Left renal pelvis (tissue), 4 donors: ENCODE measurements at regions not wholly inside any gene's neighbourhood (a gene's known extent, or its start where the extent isn't known, plus 50 kb on each side); places are given as distances from the start of the nearest gene placed in this dataset.
"Not testable (repeated sequence)": the region's sequence is repeated elsewhere in the genome, so short reads cannot be mapped to it uniquely, and the experiment has no call there.

ENCODE experiments used
- DNase-seq, 4 donors: peaks; one replicate each; pipeline ENCODE4 v3.0.0-alpha.2; 2013; ENCODE audit warnings: low read depth in 4 of 4, low spot score in 3 of 4

DNA sequence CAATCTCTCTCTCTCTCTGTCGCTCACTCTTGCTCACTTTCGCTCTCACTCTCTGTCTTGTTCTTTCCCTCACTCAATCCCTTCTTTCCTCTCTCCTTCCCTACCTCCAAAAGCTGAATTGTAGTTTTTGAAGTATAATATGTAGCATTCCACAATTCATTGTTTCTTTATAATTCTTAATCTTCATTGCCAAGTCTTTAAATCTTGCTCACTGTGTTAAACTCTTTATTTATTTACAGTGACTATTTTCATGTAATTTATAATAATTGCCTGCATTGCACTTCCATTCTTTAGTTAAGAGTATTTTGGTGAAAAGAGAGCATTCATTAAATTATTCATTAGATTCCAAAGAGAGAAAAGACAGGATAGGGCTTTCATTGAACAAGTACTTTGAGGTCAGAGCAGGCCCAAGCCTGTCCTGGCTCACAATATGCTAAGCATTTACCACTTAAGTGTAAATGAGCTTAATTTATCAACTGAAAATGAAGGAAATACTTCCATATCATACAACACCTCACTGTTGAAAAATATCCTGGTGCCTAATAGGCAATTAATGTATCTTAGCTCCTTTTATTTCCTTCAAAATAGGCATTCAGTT, 257.4 kb upstream of the SLITRK1 start:
- DNase-seq: no peak

DNA sequence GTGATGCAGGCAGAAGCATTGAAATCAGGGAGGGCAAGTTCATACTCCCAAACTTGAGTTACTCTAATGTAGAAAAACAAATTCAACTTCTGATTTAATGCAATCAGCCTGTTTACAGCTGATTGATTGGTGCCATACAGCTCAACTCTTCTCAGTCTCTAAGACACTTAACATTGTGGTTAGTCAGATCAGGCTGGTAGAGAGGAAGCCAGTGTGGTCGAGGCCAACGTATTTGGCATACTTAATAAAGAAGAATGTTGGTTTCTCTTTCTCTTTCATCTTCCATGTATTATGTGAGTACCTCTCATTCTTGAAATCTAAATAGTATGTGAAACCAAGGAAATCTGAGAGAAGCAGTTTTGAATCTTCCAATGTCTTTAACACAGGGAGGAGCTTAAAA, 255.0 kb upstream of the SLITRK1 start:
- no peak for DNase-seq

DNA sequence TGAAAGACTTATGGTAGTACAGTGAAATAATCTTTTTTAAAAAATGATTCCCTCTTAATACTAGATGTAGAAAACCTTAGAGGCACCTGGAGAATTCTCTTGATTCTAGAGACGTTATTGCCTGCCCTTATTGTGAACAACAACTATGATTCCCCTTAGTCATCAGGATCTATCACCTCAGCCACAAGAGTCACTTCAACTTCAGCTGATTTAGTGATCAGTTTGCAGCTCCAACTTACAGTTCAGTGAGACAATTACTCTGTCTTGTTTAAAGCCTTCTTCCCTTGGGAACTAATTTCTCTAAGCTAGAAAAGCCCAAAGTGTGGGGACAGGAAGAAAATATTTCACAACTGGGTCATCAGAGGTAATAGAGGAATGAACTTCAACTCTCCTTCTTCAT, 254.3 kb upstream of the SLITRK1 start:
- no peak for DNase-seq

DNA sequence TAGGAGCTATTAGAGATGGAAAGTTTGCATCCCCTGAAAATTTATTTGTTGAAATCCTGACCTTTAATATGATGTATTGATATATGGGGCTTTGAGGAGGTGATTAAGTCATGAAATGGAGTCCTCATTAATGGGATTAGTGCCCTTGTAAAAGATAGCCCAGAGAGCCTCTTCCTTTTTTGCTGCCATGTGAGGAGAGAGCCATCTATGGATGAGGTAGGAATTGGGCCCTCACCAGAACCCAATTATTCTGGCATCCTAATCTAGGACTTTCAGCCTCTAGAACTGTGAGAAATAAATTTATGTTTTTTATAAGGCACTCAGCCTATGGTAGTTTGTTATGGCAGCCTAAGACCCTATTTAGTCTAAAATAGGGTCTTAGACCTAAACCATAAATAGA, 250.2 kb upstream of the SLITRK1 start:
- DNase-seq: no peak

DNA sequence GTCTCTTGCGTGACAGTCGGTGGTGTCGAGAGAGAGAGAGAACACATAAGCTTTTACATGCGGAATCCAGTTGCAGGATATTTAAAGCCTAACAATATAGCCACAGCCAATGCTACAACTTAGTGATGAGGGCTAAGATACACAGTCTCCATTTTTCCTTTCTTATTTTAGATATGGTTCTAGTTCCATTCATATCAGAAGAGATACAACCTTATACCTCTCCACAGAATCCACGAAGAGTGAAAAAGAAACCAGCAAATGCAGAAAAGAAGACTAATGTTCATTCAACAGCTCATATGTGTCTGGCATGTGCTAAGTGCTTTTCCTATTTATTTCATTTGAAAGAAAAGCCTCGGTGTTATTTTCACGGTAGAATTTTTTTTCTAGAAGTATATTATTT, 249.0 kb upstream of the SLITRK1 start:
- DNase-seq: no peak

DNA sequence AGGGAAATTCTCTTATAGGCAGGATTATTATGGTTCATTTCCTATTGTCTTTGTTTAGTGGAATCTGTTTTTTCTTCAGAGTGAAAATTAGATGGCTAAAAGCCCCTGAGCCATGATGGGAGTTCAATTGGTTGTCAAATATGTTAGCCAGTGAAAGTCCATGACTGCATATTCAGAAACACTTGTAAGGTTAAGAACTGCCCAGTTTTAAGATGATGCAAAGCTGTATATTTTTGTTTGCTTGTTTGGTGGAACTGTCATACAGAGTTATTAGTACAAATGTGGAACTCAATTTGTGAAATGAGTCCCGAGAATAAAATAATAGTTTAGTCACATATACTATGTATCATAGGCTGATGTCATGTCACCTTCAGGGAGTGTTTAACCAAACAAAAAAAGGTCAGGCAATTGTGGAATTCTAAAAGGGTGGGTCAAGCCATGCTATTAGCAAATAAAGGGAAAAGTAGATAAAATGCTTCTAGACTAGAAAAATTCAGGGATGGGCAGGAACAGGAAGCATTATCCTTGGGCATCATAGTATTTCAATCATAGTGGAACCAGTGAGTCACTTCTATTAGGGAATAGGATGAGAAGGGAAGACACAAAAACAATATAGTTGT, 248.3 kb upstream of the SLITRK1 start:
- DNase-seq: no peak

DNA sequence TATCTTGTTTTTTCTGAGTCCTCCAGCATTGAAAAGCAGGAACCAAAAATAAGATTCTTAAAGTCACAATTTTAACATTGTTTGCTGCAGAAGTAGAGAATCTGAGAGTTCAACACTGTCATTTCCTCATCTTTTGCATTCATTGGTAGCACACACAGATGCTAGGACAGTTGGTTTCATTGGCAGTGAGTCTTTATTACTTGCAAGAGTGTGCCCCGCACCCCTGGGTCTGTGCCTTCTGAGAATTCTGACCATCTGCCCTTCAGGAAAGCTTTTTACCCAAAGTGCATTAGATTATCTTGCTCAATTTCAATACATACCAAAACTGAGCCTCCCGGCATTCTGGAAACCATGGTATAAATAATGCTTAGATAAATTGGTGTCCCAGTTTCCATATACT, 247.7 kb upstream of the SLITRK1 start:
- DNase-seq: no peak

DNA sequence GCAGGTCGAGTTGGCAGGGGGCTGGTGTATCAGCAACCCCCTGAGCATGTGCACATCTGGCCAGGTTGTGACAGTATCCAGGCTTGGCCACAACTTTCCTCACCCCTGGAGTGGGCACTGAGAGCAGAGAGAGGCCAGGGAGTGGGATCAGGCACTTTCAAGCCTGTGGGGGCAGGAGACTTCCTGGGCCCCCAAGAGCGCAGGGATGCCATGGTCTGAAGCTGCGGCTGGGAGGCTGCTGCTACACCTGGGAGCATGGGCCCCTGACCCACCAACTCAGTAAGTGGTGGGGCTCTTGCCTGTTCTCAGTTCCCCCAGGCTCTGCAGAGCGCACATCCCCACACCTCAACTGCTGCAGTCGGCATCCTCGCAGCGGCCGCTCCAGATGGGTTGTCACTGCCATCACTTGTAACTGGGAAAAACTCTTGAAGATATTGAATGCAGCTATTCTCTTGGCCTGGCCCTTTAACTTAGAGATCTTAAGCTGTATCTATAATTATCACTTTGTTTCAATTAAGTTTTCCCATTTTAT, 245.4 kb upstream of the SLITRK1 start:
- no peak for DNase-seq

DNA sequence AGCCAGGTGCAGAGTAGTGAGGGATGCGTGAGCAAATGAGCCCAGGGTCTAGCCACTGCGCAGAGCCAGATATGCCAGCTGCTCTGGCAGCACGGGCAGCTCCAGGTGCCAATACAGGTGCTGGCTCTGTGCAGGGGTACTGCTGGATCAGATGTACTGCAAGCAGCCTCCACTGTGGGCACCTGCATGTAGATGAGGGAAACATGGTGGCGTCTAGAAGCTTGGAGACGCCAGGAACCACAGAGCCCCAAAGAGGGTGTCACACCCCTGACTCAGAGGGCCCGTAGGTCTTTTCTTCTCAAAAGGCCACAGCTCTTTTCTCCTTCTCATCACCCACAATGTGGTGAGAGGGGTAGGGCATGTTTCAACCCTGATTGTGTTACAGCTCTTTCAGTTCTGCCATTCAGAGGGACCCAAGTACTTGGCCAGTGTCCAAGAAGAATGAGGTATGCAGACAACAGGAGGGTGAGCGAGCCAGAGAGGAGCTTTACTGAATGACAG, 244.4 kb upstream of the SLITRK1 start:
- DNase-seq: no peak

DNA sequence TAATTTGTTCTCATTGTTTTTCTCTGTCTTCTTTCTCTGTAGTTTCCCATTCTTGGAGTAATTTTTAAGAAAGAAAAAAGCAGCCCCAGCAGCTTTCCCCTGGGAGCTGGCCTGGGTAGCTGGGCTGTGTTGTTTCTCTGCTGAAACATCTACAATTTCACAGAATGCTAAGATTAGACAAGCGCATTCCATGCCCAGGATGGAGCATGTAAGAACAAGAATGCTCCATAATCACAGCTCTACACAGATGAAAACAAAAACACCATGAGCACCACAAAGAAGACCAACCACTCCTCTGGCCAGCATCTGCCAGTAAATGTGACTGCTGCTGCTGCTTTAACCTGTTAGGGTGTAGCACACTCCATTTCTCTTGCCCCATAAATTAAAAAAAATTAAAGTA, 239.2 kb upstream of the SLITRK1 start:
- DNase-seq: no peak

DNA sequence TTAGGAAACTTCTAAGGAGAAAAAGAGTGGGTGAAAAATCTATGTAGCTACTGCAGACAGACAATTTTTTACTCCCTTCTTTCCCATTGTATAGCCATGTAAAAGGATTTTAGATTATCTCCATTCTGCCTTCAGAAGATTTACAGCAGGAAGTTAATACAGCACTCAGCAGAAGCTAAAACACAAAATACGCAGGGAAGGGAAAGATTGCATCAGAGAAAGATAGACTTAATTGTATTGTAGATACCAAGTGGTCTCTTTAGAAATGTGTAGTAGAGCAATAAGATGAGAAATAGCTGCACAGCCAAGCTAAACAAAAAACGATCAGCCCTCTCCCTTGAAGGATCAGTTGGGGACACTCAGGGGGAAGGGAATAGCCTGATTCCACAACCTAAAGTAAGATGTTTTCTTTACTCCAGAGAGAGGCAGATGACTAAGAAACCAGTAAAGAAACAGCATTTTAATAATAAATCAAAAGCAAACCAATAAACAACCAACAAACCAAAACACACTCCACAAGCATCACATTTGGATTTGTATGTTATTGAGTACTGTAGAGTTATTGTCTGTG, 236.7 kb upstream of the SLITRK1 start:
- no peak for DNase-seq

DNA sequence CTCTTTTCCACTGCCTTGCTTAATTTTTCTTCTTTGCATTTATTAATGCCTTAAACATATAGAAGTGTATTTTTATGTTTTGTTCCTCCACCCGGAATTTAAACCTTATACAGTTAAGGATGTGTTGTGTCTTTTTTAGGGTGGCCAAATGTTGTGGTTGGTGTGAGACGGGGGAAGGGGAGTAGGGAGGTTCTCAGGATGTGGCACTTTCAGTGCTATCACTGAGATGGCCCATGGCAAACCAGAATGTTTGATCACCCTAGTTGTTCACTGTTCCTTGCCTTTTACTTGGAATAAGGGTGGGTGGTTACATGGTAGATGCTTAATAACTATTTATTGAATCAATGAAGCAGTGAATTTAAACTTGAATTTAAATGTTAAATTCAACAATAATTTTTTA, 216.0 kb upstream of the SLITRK1 start:
- DNase-seq: no peak

DNA sequence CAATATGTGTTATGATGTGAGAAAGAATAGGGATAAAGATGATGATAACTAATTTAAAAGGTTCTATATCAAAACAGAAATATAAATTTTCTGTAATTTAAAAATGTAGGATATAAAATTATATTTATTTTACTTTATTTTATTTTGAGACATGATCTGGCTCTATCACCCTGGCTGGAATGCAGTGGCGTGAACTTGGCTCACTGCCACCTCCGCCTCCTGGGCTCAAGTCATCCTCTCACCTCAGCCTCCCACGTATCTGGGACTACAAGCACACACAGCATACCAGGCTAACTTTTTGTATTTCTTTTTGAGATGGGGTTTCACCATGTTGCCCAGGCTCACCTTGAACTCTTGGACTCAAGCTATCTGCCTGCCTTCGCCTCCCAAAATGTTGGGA, 214.9 kb upstream of the SLITRK1 start:
- DNase-seq: no peak

DNA sequence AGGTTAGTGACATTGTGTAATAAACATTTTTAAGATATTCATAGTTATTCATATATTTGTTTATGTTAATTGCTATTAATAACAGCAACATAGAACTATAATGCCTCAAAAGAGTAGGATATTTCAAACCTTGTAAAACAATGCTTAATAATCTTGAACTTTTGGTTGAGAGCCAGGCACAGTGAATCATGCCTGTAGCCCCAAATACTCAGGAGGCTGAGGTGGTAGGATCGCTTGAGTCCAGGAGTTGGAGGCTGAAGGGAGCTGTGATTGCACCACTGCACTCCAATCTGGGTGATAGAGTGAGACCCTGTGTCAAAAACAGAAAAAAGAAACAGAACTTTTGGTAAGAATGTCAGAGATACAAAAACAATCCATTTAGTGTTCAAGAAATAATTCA, 213.9 kb upstream of the SLITRK1 start:
- no peak for DNase-seq

DNA sequence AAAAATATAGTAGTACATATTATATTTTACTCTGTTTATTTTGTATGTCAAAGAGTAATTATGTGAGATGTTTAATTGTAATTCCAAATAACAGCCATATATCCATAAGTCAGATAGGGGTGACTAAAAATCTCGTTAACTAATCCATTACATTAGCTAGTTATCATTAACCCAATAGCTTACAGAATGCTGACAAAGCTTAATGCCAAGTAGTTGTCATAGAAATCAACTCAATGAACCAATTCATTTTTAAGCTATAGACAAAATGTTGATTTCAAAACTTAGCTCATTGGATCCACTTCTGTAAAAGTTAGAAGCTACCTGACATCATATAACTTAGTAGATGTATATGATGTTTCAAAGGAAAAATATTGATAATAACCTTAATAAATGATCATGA, 206.7 kb upstream of the SLITRK1 start:
- DNase-seq: no peak

DNA sequence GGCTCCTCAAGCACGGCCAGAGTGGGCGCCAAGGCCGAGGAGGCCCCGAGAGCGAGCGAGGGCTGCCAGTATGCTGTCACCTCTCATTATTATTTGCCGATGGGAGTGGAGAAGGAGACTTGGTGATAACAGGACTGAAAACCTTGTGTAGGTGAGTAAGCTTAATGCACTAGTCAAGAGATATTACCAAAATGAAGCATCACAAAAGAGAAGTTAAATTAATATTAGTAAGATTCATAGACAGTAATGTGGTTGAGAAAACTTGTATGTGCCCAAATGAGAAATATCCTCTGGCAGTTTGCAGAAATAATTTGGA, 204.5 kb upstream of the SLITRK1 start:
- DNase-seq: no peak

DNA sequence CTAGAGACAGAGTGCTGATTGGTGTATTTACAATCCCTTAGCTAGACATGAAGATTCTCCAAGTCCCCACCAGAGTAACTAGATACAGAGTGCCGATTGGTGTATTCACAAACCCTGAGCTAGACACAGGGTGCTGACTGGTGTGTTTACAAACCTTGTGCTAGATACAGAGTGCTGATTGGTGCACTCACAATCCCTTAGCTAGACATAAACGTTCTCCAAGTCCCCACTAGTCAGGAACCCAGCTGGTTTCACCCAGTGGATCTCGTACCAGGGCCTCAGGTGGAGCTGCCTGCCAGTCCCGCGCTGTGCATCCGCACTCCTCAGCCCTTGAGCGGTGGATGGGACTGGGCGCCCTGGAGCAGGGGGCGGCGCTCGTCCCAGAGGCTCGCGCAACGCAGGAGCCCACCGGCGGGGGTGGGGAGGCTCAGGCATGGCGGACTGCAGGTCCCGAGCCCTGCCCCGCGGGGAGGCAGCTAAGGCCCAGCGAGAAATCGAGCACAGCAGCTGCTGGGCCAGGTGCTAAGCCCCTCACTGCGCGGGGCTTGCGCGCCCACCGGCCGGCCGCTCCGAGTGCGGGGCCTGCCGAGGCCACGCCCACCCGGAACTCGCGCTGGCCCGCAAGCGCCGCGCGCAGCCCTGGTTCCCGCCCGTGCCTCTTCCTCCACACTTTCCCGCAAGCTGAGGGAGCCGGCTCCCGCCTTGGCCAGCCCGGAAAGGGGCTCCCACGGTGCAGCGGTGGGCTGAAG, 204.0 kb upstream of the SLITRK1 start:
- not testable (repeated sequence) for DNase-seq

DNA sequence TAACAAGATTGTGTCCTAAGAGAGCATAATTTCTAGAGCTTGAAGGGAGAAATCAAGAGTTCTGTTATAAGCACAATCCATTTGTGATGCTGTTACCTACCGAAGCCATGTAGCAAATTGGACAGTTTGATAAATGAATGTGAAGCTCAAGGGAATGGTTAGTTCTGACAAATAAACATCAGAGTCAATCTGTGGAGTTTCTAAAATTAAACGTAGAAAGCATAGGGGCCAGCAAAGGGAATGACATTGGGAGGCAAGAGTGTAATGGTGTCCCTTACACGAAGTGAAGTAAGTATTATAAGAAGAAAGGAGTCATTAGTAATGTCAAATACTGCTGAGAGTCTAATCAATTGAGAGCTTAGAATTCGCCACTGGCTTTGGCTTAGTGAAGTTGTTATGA, 200.2 kb upstream of the SLITRK1 start:
- no peak for DNase-seq

DNA sequence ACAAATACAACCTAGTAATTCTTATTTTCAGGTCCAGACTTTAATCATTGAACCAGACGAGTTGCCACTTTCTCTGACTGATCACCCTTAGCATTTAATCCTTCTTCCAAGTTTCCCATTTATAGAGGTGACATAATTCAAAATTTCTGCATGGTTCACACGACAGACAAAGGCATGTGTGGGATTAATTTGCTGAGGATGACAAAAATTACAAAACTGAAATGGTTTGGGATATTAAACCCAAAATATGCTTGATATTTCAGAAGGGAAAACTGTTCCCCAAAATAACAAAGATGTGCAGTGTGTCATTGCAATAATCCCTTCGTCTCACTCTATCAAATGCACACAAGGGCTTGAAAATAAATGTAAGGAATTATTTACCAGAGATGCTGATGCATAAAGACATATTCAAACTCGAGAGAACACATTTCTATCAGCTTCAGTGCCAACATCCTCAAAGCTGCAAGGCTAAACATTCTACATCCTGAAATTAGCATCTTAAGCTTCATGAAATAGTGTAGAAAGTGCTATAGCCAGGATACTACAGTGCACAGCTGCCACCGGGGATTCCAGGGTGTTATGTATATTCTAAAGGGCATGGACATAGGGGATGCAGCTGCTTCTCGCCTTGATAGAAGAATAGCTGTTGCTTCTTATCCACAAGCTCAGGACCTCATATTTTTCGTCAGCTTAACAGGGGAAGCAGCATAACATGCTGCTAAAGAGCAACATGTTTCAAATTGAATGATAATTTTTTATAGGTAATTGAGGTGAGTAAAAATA, 198.7 kb upstream of the SLITRK1 start:
- no peak for DNase-seq

DNA sequence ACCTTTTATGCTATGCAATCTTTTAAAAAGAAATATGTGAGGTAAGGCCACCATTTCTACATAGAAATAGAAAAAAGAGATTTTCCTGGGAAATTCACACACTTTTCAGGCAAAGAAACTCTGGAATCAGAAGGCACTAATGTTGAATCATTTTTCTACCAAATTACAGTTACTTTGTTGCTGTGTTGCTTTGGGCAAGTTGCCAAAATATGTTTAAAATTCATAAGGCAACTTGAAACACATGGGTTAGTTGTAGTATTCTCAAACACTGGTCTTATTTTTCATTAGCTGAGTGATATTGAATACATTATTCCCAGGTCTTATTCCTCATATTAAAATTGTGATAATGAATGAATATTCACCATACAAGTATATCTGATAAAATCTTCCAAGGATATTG, 195.0 kb upstream of the SLITRK1 start:
- no peak for DNase-seq

DNA sequence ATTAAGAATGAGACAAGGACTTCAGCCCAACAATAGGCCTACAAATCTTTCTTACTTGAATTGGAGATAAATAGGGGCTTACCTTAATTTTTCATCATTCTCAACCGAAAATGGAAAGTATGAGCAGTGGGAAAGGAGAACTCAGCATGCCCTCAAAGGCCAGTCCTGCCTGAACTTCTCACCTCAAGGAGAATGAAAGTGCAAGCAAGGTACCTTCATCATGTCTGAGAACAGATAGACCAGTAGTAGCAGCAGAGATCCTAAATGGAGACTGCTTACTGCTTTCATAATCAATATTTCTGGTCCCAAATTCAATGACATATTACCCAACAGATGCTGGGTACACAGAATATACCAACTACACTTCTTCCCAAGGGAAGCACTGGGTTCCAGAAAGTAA, 194.0 kb upstream of the SLITRK1 start:
- no peak for DNase-seq
